NB4 (cell line): ENCODE measurements at regions not wholly inside any gene's neighbourhood (a gene's known extent, or its start where the extent isn't known, plus 50 kb on each side); places are given as distances from the start of the nearest gene placed in this dataset.

ENCODE experiments used
- POLR2A ChIP-seq: IDR thresholded peaks from 2 replicates; pipeline ENCODE4 v1.6.1; 2011; ENCODE audit warnings: mild to moderate bottlenecking; ENCODE audit not compliant: insufficient read length; ENCODE audit errors: extremely low read depth
- TF ChIP-seq, protein P1 (sequence below): IDR thresholded peaks from one replicate; pipeline ENCODE4 v1.5.1; 2012; ENCODE audit warnings: low read depth, low read length

DNA sequence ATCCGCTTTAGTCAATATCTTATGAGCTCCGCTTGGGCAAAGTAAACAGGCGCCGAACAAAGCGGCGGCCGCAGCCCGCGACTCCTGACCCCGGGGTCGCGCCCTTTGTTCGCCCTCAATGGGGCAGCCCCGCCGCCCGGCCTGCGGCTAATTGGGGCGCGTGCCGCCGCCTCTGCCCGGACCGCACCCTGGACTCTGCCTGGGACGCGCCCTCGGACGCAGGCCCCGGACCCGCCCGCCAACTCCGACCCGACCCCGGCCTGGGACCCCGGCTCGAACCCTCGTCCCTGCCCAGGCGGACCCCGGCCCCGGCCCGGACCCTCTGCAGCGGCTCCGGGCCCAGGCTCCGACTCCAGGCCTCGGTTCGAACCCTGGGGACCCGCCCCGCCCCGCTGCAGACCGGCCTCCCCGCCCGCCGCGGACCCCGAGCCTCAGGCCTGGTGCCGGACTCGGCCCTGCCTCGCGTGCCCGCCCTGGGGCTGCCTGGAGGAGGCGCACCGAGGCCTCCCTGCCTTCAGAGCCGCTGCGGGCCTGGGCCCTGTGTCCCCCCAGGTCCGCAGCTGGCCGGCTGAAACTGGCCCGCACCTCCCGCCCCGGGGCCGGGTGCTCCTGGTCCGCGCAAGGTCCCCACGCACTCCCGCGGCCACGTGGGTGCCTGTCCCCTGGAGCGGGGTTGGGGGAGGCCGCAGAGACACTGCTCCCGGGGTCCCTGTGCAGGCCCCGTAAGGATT is 84.7 kb upstream of the WNT7B start:
- TF ChIP-seq, protein P1, sequence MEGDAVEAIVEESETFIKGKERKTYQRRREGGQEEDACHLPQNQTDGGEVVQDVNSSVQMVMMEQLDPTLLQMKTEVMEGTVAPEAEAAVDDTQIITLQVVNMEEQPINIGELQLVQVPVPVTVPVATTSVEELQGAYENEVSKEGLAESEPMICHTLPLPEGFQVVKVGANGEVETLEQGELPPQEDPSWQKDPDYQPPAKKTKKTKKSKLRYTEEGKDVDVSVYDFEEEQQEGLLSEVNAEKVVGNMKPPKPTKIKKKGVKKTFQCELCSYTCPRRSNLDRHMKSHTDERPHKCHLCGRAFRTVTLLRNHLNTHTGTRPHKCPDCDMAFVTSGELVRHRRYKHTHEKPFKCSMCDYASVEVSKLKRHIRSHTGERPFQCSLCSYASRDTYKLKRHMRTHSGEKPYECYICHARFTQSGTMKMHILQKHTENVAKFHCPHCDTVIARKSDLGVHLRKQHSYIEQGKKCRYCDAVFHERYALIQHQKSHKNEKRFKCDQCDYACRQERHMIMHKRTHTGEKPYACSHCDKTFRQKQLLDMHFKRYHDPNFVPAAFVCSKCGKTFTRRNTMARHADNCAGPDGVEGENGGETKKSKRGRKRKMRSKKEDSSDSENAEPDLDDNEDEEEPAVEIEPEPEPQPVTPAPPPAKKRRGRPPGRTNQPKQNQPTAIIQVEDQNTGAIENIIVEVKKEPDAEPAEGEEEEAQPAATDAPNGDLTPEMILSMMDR: no peak
- TF ChIP-seq POLR2A: no peak
